AG10803 (cell line): ENCODE measurements at regions not wholly inside any gene's neighbourhood (a gene's known extent, or its start where the extent isn't known, plus 50 kb on each side); places are given as distances from the start of the nearest gene placed in this dataset.

Source experiments
- DNase-seq: peaks from one replicate; pipeline ENCODE4 v3.0.0; 2010; ENCODE audit warnings: low read depth
- H3K4me3 ChIP-seq: 2 replicates; pipeline ENCODE4 v1.5.1; 2011; ENCODE audit warnings: mild to moderate bottlenecking, low read length, control low read depth
- CTCF ChIP-seq: conservative IDR thresholded peaks from 2 replicates; pipeline ENCODE4 v1.5.1; 2011; ENCODE audit warnings: mild to moderate bottlenecking, low read length, control low read depth, inconsistent platforms

GRCh38 chr16:62194828-62195227 lies 158.6 kb upstream of the CDH8 start:
- H3K4me3 ChIP-seq, result no peak overlapping the region
- DNase-seq, result no peak
- TF ChIP-seq CTCF, result no peak; the same call in 1 of the 2 replicates

- no peak for DNase-seq
- H3K4me3 ChIP-seq, result no peak overlapping the region
- TF ChIP-seq CTCF, result peak; percentile 14; the same call in 1 of the 2 replicates
These were observed 154.2 kb upstream of the CDH8 start for GRCh38 chr16:62190426-62190825.

- no peak for TF ChIP-seq CTCF
- no peak overlapping the region for H3K4me3 ChIP-seq
- DNase-seq, result no peak
These were observed 141.3 kb upstream of the CDH8 start for GRCh38 chr16:62177351-62178203.

- no peak overlapping the region for H3K4me3 ChIP-seq
- no peak for DNase-seq
- no peak for TF ChIP-seq CTCF
These were observed 134.4 kb upstream of the CDH8 start for GRCh38 chr16:62170642-62171041.

GRCh38 chr16:62167551-62167950 lies 131.3 kb upstream of the CDH8 start:
- H3K4me3 ChIP-seq, result no peak overlapping the region
- DNase-seq, result no peak
- TF ChIP-seq CTCF, result no peak

- DNase-seq, result no peak
- H3K4me3 ChIP-seq, result no peak overlapping the region
- TF ChIP-seq CTCF, result no peak
These were observed 121.3 kb upstream of the CDH8 start for GRCh38 chr16:62157544-62157943.

- TF ChIP-seq CTCF, result no peak
- H3K4me3 ChIP-seq, result no peak overlapping the region
- DNase-seq, result no peak
These were observed 120.7 kb upstream of the CDH8 start for GRCh38 chr16:62156971-62157370.
